ENCODE measurements at regions not wholly inside any gene's neighbourhood (a gene's known extent, or its start where the extent isn't known, plus 50 kb on each side); places are given as distances from the start of the nearest gene placed in this dataset.

GRCh38 chr14:94691660-94692034, 78.3 kb downstream of the GSC start:
- no peak for TF ChIP-seq POLR2A (IDR thresholded peaks at IDR 0.05; ENCODE audit: insufficient read depth in 1 of 2, low read depth in 2 of 2, low read length in 2 of 2)
- TF ChIP-seq FOXP1 (IDR thresholded peaks at IDR 0.05): no peak
- TF ChIP-seq FOXP1 (CRISPR knock-in tag; IDR thresholded peaks at IDR 0.05): no peak
- TF ChIP-seq SP2 (CRISPR knock-in tag; IDR thresholded peaks at IDR 0.05): no peak
- no peak for TF ChIP-seq E2F5 (CRISPR knock-in tag; conservative IDR thresholded peaks at IDR 0.05)
- TF ChIP-seq RAD21 (CRISPR knock-in tag; IDR thresholded peaks at IDR 0.05): no peak
- TF ChIP-seq FOSL1 (CRISPR knock-in tag; IDR thresholded peaks at IDR 0.05; ENCODE audit: borderline replicate concordance): no peak
- TF ChIP-seq ZNF281 (CRISPR knock-in tag; IDR thresholded peaks at IDR 0.05; ENCODE audit: borderline replicate concordance): no peak
- TF ChIP-seq ZNF256 (CRISPR knock-in tag; conservative IDR thresholded peaks at IDR 0.05): no peak
- TF ChIP-seq NR3C1 (CRISPR knock-in tag; IDR thresholded peaks at IDR 0.05): no peak
- TF ChIP-seq CHD2 (IDR thresholded peaks at IDR 0.05; ENCODE audit: low read depth, low read length): no peak
- no peak for TF ChIP-seq FOXA1 (IDR thresholded peaks at IDR 0.05)
- no peak for TF ChIP-seq FOXA1 (CRISPR knock-in tag; IDR thresholded peaks at IDR 0.05)

Measured in HepG2 (cell line).